ENCODE measurements at regions not wholly inside any gene's neighbourhood (a gene's known extent, or its start where the extent isn't known, plus 50 kb on each side); places are given as distances from the start of the nearest gene placed in this dataset.

DNA sequence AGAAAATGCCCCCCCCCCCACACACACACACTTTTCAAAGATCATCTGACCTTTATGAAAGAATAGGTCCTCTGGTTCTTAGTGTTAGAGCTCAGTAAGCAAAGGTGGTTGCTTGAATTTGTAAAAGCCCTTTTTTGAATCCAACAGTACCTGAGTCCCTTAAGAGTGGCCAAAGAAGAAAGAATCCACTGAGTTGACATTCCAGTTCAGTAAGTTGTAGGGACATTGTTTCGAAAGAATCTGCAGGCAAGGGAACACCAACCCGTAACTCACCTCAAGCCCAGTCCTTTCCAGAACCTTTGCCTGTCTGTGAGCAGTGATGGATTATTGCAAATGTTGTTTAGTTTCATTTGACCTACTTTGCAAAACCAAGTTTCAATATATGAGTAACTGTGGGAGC is 64.2 kb upstream of the MAP3K4 start:
- H3K4me1 Mint-ChIP-seq (ENCODE audit: low read depth, unreplicated experiment) = peaks cover 19% of the 10 kb centered on the region
- H3K9me3 Mint-ChIP-seq (ENCODE audit: unreplicated experiment) = peaks cover 12% of the 10 kb centered on the region
- H3K36me3 Mint-ChIP-seq (ENCODE audit: unreplicated experiment) = no peaks in the 10 kb centered on the region
- no peak overlapping the region for H3K27ac Mint-ChIP-seq (ENCODE audit: unreplicated experiment)
- no peak for TF ChIP-seq CTCF (IDR thresholded peaks at IDR 0.05; ENCODE audit: partially characterized antibody, unreplicated experiment)
- no peak for DNase-seq
- H3K4me3 Mint-ChIP-seq (ENCODE audit: unreplicated experiment) = no peak overlapping the region
- H3K27me3 Mint-ChIP-seq (ENCODE audit: unreplicated experiment) = peaks cover 11% of the 10 kb centered on the region

DNA sequence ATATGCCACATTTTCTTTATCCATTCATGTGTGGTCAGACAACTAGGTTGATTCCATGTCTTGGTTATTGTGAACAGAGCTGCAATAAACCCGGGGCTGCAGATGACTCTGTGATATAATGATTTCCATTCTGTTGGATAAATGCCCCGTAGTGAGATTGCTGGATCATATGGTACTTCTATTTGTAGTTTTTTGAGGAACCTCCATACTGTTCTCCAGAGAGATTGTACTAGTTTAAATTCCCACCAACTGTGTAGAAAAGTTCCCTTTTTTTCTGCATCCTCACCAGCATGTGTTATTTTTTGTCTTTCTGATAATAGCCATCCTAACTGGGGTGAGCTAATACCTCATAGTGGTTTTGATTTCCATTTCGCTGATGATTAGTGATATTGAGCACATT is 62.2 kb upstream of the MAP3K4 start:
- Mint-ChIP-seq H3K27ac (ENCODE audit: unreplicated experiment) (no peak overlapping the region), H3K9me3 (ENCODE audit: unreplicated experiment) (peaks cover 10% of the 10 kb centered on the region), H3K4me3 (ENCODE audit: unreplicated experiment) (no peak overlapping the region), H3K27me3 (ENCODE audit: unreplicated experiment) (peaks cover 11% of the 10 kb centered on the region), H3K36me3 (ENCODE audit: unreplicated experiment) (no peaks in the 10 kb centered on the region), H3K4me1 (ENCODE audit: low read depth, unreplicated experiment) (peaks cover 16% of the 10 kb centered on the region)
- no peak for TF ChIP-seq CTCF (IDR thresholded peaks at IDR 0.05; ENCODE audit: partially characterized antibody, unreplicated experiment)
- DNase-seq = no peak

DNA sequence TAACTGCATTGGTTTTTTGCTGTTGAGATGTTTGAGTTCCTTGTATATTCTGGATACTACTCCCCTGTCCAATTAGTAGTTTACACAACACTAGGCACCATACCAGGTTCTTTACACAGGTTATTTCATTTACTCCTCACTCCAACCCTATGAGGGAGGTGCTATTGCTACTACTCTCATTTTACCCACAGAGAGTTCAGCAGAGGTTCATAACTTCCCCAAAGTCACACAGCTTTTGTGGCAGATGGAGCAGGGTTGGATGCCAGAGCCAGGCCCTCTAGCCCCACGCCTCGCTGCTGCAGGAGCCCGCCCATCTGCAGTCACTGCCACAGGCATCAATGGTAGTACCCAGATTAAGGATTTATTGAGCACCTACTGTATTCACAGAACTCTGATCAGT is 61.7 kb upstream of the MAP3K4 start:
- H3K4me3 Mint-ChIP-seq (ENCODE audit: unreplicated experiment) = no peak overlapping the region
- peaks cover 6% of the 10 kb centered on the region for H3K27me3 Mint-ChIP-seq (ENCODE audit: unreplicated experiment)
- H3K4me1 Mint-ChIP-seq (ENCODE audit: low read depth, unreplicated experiment) = peaks cover 12% of the 10 kb centered on the region
- no peak overlapping the region for H3K27ac Mint-ChIP-seq (ENCODE audit: unreplicated experiment)
- peaks cover 6% of the 10 kb centered on the region for H3K9me3 Mint-ChIP-seq (ENCODE audit: unreplicated experiment)
- TF ChIP-seq CTCF (IDR thresholded peaks at IDR 0.05; ENCODE audit: partially characterized antibody, unreplicated experiment) = no peak
- no peak for DNase-seq
- no peaks in the 10 kb centered on the region for H3K36me3 Mint-ChIP-seq (ENCODE audit: unreplicated experiment)

GRCh38 chr6:160930547-160931377 is 60.8 kb upstream of the MAP3K4 start:
- peak; percentile 95 for TF ChIP-seq CTCF (IDR thresholded peaks at IDR 0.05; ENCODE audit: partially characterized antibody, unreplicated experiment)
- Mint-ChIP-seq H3K27me3 (ENCODE audit: unreplicated experiment) (peaks cover 3% of the 10 kb centered on the region), H3K4me3 (ENCODE audit: unreplicated experiment) (peak overlapping the region; percentile 92), H3K36me3 (ENCODE audit: unreplicated experiment) (no peaks in the 10 kb centered on the region), H3K27ac (ENCODE audit: unreplicated experiment) (peak overlapping the region; percentile 90), H3K4me1 (ENCODE audit: low read depth, unreplicated experiment) (peaks cover 6% of the 10 kb centered on the region), H3K9me3 (ENCODE audit: unreplicated experiment) (peaks cover 3% of the 10 kb centered on the region)
- DNase-seq = peak; percentile 93

All from glutamatergic neuron (in vitro differentiated cells).